ENCODE measurements at regions not wholly inside any gene's neighbourhood (a gene's known extent, or its start where the extent isn't known, plus 50 kb on each side); places are given as distances from the start of the nearest gene placed in this dataset.

GRCh38 chr12:131402781-131403396 lies 308.0 kb upstream of the SFSWAP start:
- POLR2A ChIA-PET (ENCODE audit: partially characterized antibody) = no interaction called here
- Histone ChIP-seq H3K27ac (ENCODE audit: low read depth, low read length) (no peak overlapping the region), H4K20me1 (replicated peaks in 1 of 2; ENCODE audit: control insufficient read depth in 1 of 2, insufficient read depth in 2 of 2, low read length in 2 of 2) (peaks cover 0 to 2% of the 10 kb centered on the region in 2 experiments), H3K9ac (replicated peaks in 1 of 4; ENCODE audit: extremely low read depth in 1 of 4, low read depth in 3 of 4, low read length in 3 of 4) (no peak overlapping the region), H3K79me1 (ENCODE audit: low read depth, low read length) (no peaks in the 10 kb centered on the region), H3K79me2 (ENCODE audit: control insufficient read depth in 1 of 2, insufficient read depth in 2 of 2, low read length in 2 of 2) (no peaks in the 10 kb centered on the region), H3K14ac (ENCODE audit: insufficient read length) (no peak overlapping the region), H2BK5ac (ENCODE audit: low read depth, low read length) (no peak overlapping the region), H3K23me2 (ENCODE audit: low read depth, low read length) (peaks cover 17% of the 10 kb centered on the region; the same call in 1 of the 2 replicates), H3K4me2 (ENCODE audit: insufficient read depth in 1 of 2, low read depth in 2 of 2, low read length in 2 of 2) (no peak overlapping the region), H2BK120ac (replicated peaks; ENCODE audit: low read depth, low read length) (no peak overlapping the region), H2BK15ac (ENCODE audit: low read length) (no peak overlapping the region), H3K36me3 (ENCODE audit: control insufficient read depth in 2 of 4, insufficient read depth in 4 of 4, low read length in 3 of 4) (no peaks in the 10 kb centered on the region), H3K9me3 (ENCODE audit: insufficient read depth in 2 of 2, low read depth in 1 of 2, low read length in 1 of 2) (peaks cover 19 to 20% of the 10 kb centered on the region in 2 experiments), H3K4ac (replicated peaks; ENCODE audit: insufficient read length, low read depth, low read length) (no peak overlapping the region), H3K4me1 (replicated peaks in 1 of 4; ENCODE audit: control insufficient read depth in 3 of 4, insufficient read depth in 4 of 4, low read length in 3 of 4) (no peaks in the 10 kb centered on the region), H4K91ac (replicated peaks; ENCODE audit: insufficient read length, low read length) (no peak overlapping the region), H3K23ac (ENCODE audit: insufficient read length) (no peak overlapping the region), H2BK12ac (ENCODE audit: low read depth, low read length) (no peak overlapping the region), H3K27me3 (replicated peaks in 1 of 4; ENCODE audit: control insufficient read depth in 3 of 4, extremely low read depth in 1 of 4, insufficient read depth in 3 of 4, low read length in 3 of 4) (no peaks in the 10 kb centered on the region; a peak in 2 of 7 replicates), H3K4me3 (ENCODE audit: extremely low read depth in 1 of 4, insufficient read depth in 2 of 4, low read depth in 3 of 4, low read length in 4 of 4) (no peak overlapping the region), H3K18ac (ENCODE audit: extremely low read depth, low read length) (no peak overlapping the region), H4K5ac (ENCODE audit: insufficient read length, low read depth, low read length) (no peak overlapping the region), H3K56ac (replicated peaks; ENCODE audit: insufficient read length, low read depth, low read length) (no peak overlapping the region), H2AFZ (ENCODE audit: low read length) (no peak overlapping the region), H4K8ac (ENCODE audit: extremely low read depth, insufficient read depth, low read length) (no peak overlapping the region), H2AK5ac (ENCODE audit: low read depth, low read length) (no peak overlapping the region), H2BK20ac (ENCODE audit: low read length) (no peak overlapping the region)
- no peak for DNase-seq (ENCODE audit: low read depth in 1 of 2, low spot score in 2 of 2)
- 88% methylated on average over 12 of the region's 14 CpGs; no CpG with 5 or more reads in 1 of the 2 experiments for WGBS, 2 experiments (ENCODE audit: extremely low coverage in 1 of 2, insufficient coverage in 1 of 2, insufficient read length in 1 of 2, insufficient replicate concordance in 2 of 2, low coverage in 1 of 2, low lambda C conversion rate in 2 of 2, missing lambda C conversion rate in 1 of 2)
- TF ChIP-seq KDM1A (IDR thresholded peaks at IDR 0.05; ENCODE audit: borderline replicate concordance, low read length) (no peak), SAP30 (IDR thresholded peaks at IDR 0.05; ENCODE audit: insufficient read depth, insufficient replicate concordance, low read length) (no peak), SRF (IDR thresholded peaks at IDR 0.05; ENCODE audit: low read depth, low read length) (no peak), KDM5A (IDR thresholded peaks at IDR 0.05; ENCODE audit: low read length) (no peak)
- FAIRE-seq = no peak
- CTCF ChIA-PET (ENCODE audit: partially characterized antibody) = interaction anchor here (0.6 to 1.2 kb wide), 2 partner anchors 136 to 242 kb away, joined by 3 to 5 read pairs; no protein-coding TSS in a partner anchor

All from H1 (cell line).